GM12878 (cell line): ENCODE measurements at regions not wholly inside any gene's neighbourhood (a gene's known extent, or its start where the extent isn't known, plus 50 kb on each side); places are given as distances from the start of the nearest gene placed in this dataset.

Source experiments
- ATAC-seq: fragments of 200-7000 bp; cut with Tn5 transposase; 3 replicates; pipeline ENCODE4 v1.9.1; 2020; ENCODE audit warnings: mild to moderate bottlenecking, moderate library complexity
- BruUV-seq: library from RNA; stranded (reverse); fragments of 400-500 nt; replicated peaks from 2 replicates; lab custom pipeline; 2021; lab: Mats Ljungman, UMichigan
- CTCF ChIA-PET: fragments of 300-600 bp; sonication (Branson Sonifier 250); formaldehyde crosslinking; extraction: SDS; loops from one replicate; lab custom pipeline; 2021; ENCODE audit warnings: inconsistent platforms; lab: Yijun Ruan, JAX
- POLR2A ChIA-PET: fragments of 350-600 bp; formaldehyde crosslinking; extraction: SDS; loops from one replicate; lab custom pipeline; 2021; ENCODE audit warnings: inconsistent platforms; lab: Charles Lee
- RAD21 ChIA-PET: fragments of 300-600 bp; sonication (Branson Sonifier 250); formaldehyde crosslinking; loops from one replicate; lab custom pipeline; 2023; ENCODE audit warnings: antibody characterized with exemption; ENCODE audit not compliant: unreplicated experiment; lab: Charles Lee
- SMC1A ChIA-PET: fragments of 300-600 bp; sonication (Branson Sonifier 250); formaldehyde crosslinking; loops from one replicate; lab custom pipeline; 2023; ENCODE audit not compliant: unreplicated experiment, uncharacterized antibody; lab: Charles Lee
- DNase-seq: peaks from one replicate; pipeline ENCODE4 v3.0.0-alpha.2; 2011; ENCODE audit warnings: low read depth, low spot score
- FAIRE-seq: peaks from 3 replicates; lab custom pipeline; 2011; peaks lifted over from hg19 to GRCh38; lab: Jason Lieb, UNC
- H2AFZ ChIP-seq: 2 replicates; pipeline ENCODE4 v1.6.0; 2011; ENCODE audit warnings: low read depth, low read length, control low read depth; ENCODE audit not compliant: control insufficient read depth
- H3K27ac ChIP-seq: 2 replicates; pipeline ENCODE4 v1.5.1; 2011; ENCODE audit warnings: control low read depth; ENCODE audit not compliant: control insufficient read depth, insufficient read depth
- H3K27me3 ChIP-seq, 2 experiments: replicated peaks in 1 of 2; 2 replicates each; pipeline versions ENCODE4 v1.6.0 to v1.6.1; 2011; ENCODE audit warnings: low read length in 1 of 2; ENCODE audit not compliant: control insufficient read depth in 2 of 2, insufficient read depth in 2 of 2
- H3K36me3 ChIP-seq, 2 experiments: 2 replicates each; pipeline ENCODE4 v1.5.1; 2011; ENCODE audit warnings: low read length in 1 of 2; ENCODE audit not compliant: control insufficient read depth in 2 of 2, insufficient read depth in 2 of 2
- H3K4me1 ChIP-seq: 2 replicates; pipeline ENCODE4 v1.6.1; 2011; ENCODE audit warnings: mild to moderate bottlenecking, low read length, moderate library complexity, mixed read lengths; ENCODE audit not compliant: control insufficient read depth, insufficient read depth
- H3K4me2 ChIP-seq: 2 replicates; pipeline ENCODE4 v1.6.0; 2011; ENCODE audit warnings: control low read depth; ENCODE audit not compliant: control insufficient read depth, insufficient read depth
- H3K4me3 ChIP-seq: fragments of 200-600 bp; sonication (generic); 2 replicates; pipeline ENCODE4 v1.5.1; 2016
- H3K79me2 ChIP-seq: 2 replicates; pipeline ENCODE4 v1.6.0; 2011; ENCODE audit warnings: low read length; ENCODE audit not compliant: control insufficient read depth, insufficient read depth
- H3K9ac ChIP-seq: 2 replicates; pipeline ENCODE4 v1.8.0; 2011; ENCODE audit warnings: low read length, control low read depth, mixed read lengths; ENCODE audit not compliant: control insufficient read depth, insufficient read depth
- H3K9me3 ChIP-seq: replicated peaks from 3 replicates; pipeline ENCODE4 v1.5.1; 2011; ENCODE audit warnings: mild to moderate bottlenecking, low read length; ENCODE audit not compliant: control insufficient read depth, insufficient read depth
- H4K20me1 ChIP-seq: 2 replicates; pipeline ENCODE4 v1.6.0; 2011; ENCODE audit not compliant: control insufficient read depth, insufficient read depth
- BACH1 ChIP-seq: fragments of 450-650 bp; IDR thresholded peaks from 2 replicates; pipeline ENCODE4 v1.6.1; 2017; ENCODE audit warnings: mild to moderate bottlenecking, borderline replicate concordance
- BCL11A ChIP-seq: IDR thresholded peaks from 2 replicates; pipeline ENCODE4 v1.6.1; 2011; ENCODE audit warnings: low read depth, low read length
- CBFB ChIP-seq: IDR thresholded peaks from 2 replicates; pipeline ENCODE4 v1.6.1; 2016; ENCODE audit warnings: antibody characterized with exemption, low read depth
- CBX5 ChIP-seq: sonication (generic); IDR thresholded peaks from 2 replicates; pipeline ENCODE4 v1.6.1; 2016; ENCODE audit warnings: low read depth, moderate library complexity, mild to moderate bottlenecking, inconsistent platforms
- CHD2 ChIP-seq: IDR thresholded peaks from 2 replicates; pipeline ENCODE4 v1.6.1; 2011; ENCODE audit warnings: low read depth, low read length, improper control_type of control experiment, borderline replicate concordance
- HDGF ChIP-seq: fragments of 450-650 bp; IDR thresholded peaks from 2 replicates; pipeline ENCODE4 v1.6.1; 2016; ENCODE audit warnings: antibody characterized with exemption
- IKZF2 ChIP-seq, 2 experiments: fragments of 450-650 bp; IDR thresholded peaks; 2 replicates each; pipeline ENCODE4 v1.6.1; 2017; ENCODE audit warnings: mild to moderate bottlenecking in 2 of 2, moderate library complexity in 2 of 2
- IRF4 ChIP-seq: IDR thresholded peaks from 2 replicates; pipeline ENCODE4 v1.6.1; 2011; ENCODE audit warnings: low read depth, low read length
- JUNB ChIP-seq: IDR thresholded peaks from 2 replicates; pipeline ENCODE4 v1.6.1; 2016; ENCODE audit warnings: antibody characterized with exemption, mild to moderate bottlenecking
- MEF2A ChIP-seq: IDR thresholded peaks from 2 replicates; pipeline ENCODE4 v1.6.1; 2011; ENCODE audit warnings: low read depth, mild to moderate bottlenecking, low read length, moderate library complexity; ENCODE audit not compliant: insufficient read depth
- MYC ChIP-seq: IDR thresholded peaks from 2 replicates; pipeline ENCODE4 v1.6.1; 2011; ENCODE audit warnings: mild to moderate bottlenecking, low read length, moderate library complexity, inconsistent platforms; ENCODE audit not compliant: insufficient read depth, insufficient replicate concordance, insufficient read length, severe bottlenecking
- SMAD1 ChIP-seq: fragments of 450-650 bp; IDR thresholded peaks from 2 replicates; pipeline ENCODE4 v1.6.1; 2018; ENCODE audit warnings: mild to moderate bottlenecking, low read depth; ENCODE audit not compliant: partially characterized antibody
- SREBF2 ChIP-seq: IDR thresholded peaks from 2 replicates; pipeline ENCODE4 v1.6.1; 2012; ENCODE audit warnings: mild to moderate bottlenecking, low read length
- SRF ChIP-seq, 2 experiments: IDR thresholded peaks; 2 replicates each; pipeline ENCODE4 v1.6.1; 2011; ENCODE audit warnings: low read depth in 2 of 2, low read length in 2 of 2, mild to moderate bottlenecking in 1 of 2, moderate library complexity in 1 of 2
- TARDBP ChIP-seq: IDR thresholded peaks from 2 replicates; pipeline ENCODE4 v1.6.1; 2016; ENCODE audit warnings: borderline replicate concordance
- TCF7 ChIP-seq: IDR thresholded peaks from 2 replicates; pipeline ENCODE4 v1.6.1; 2014; ENCODE audit warnings: antibody characterized with exemption, borderline replicate concordance
- WGBS: methylation state at CpG from one replicate; pipeline ENCODE4 v1.1.6; 2016; ENCODE audit warnings: low lambda C conversion rate; ENCODE audit not compliant: insufficient replicate concordance, insufficient coverage; ENCODE audit errors: missing lambda C conversion rate; 5-methylcytosine and 5-hydroxymethylcytosine counted together
- in situ Hi-C: fragments of 300-500 bp; cut with MboI; formaldehyde crosslinking; loops from 9 replicates; pipeline ENCODE4 v1.14.3; 2018; ENCODE audit warnings: mixed read lengths
- intact Hi-C: fragments of 100-400 bp; cut with micrococcal nuclease; formaldehyde crosslinking; loops from one replicate; pipeline ENCODE4 v1.14.2; 2022; ENCODE audit not compliant: unreplicated experiment
- TF ChIP-seq, protein P1 (sequence below): fragments of 450-650 bp; conservative IDR thresholded peaks from 2 replicates; pipeline ENCODE4 v1.6.1; 2017; ENCODE audit warnings: mild to moderate bottlenecking, moderate library complexity
- TF ChIP-seq, protein P2 (sequence below): fragments of 450-650 bp; IDR thresholded peaks from 2 replicates; pipeline ENCODE4 v1.6.1; 2016; ENCODE audit warnings: mild to moderate bottlenecking, moderate library complexity, borderline replicate concordance

DNA sequence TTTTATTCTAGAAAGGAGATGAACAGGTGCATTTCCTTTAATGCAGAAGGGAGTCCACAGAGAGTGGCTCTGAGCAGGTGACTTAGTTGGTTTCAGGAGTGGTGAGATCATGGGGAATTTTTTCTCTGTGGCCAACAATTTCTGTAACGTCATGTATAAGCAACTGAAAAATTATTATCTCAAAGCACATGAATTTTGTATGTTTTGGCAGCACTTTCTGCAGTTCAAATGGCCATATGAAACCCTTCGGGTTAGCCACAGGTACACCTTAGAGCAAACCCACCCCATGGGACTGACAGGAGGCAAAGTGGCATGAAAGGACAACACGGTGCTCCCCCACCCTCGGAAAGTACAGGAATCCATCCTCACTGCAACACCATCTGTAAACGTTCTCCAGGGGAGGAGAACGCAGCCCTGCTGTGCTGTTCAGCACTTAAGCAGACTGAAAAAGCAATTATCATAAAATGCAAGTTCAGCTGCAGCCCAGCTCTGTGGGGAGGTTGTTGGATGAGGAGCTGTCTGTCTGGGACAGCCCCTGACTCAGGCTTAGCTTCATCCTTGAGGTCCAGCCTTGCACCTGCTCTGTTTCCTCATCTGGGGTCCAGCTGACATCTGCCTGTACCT, 55.8 kb upstream of the CLDN14 start:
- WGBS = 4% methylated on average over 6 of the region's 6 CpGs
- RAD21 ChIA-PET = interaction anchor here (1.1 to 6.6 kb wide), 4 partner anchors 19 to 64 kb away, joined by 9 to 189 read pairs (median 30); no protein-coding TSS in a partner anchor
- H3K9ac ChIP-seq = peak overlapping the region; percentile 71
- ATAC-seq (peak; percentile 80), FAIRE-seq (peak; percentile 7), DNase-seq (peak; percentile 96)
- peaks cover 35% of the 10 kb centered on the region for H3K79me2 ChIP-seq
- no peaks in the 10 kb centered on the region for H4K20me1 ChIP-seq
- peaks cover 40% of the 10 kb centered on the region for H3K4me1 ChIP-seq
- POLR2A ChIA-PET = interaction anchor here (1.3 to 6.6 kb wide), 4 partner anchors 10 to 30 kb away, joined by 5 to 146 read pairs (median 14); no protein-coding TSS in a partner anchor
- peak overlapping the region; percentile 69 for H3K4me2 ChIP-seq
- H3K9me3 ChIP-seq = no peaks in the 10 kb centered on the region; the same call in 2 of the 3 replicates
- peak overlapping the region; percentile 45; the same call in 1 of the 2 replicates for H3K4me3 ChIP-seq
- in situ Hi-C loops (no loop called here), intact Hi-C loops (loop anchor here (1.0 kb wide), 2 partner anchors 16 to 22 kb away; no protein-coding TSS in a partner anchor)
- H3K27me3 ChIP-seq = no peaks in the 10 kb centered on the region
- peak overlapping the region; percentile 90 for H3K27ac ChIP-seq
- H3K36me3 ChIP-seq = 0 out of 4 replicates have a peak, but pooled peaks cover 0 to 3% of the 10 kb centered on the region in 2 experiments
- SMC1A ChIA-PET = interaction anchor here (0.7 to 7.3 kb wide), 8 partner anchors 9 to 113 kb away, joined by 3 to 231 read pairs (median 4); no protein-coding TSS in a partner anchor
- no TSS peak for BruUV-seq
- CTCF ChIA-PET = interaction anchor here (0.7 to 5.6 kb wide), 5 partner anchors 15 to 116 kb away, joined by 3 to 67 read pairs (median 28); no protein-coding TSS in a partner anchor
- peak overlapping the region; percentile 9; the same call in 1 of the 2 replicates for H2AFZ ChIP-seq
- TF ChIP-seq IRF4 = peak; percentile 83
- TF ChIP-seq CHD2 = peak; percentile 81
- peak; percentile 74; the same call in 1 of the 2 replicates for TF ChIP-seq TCF7
- TF ChIP-seq SREBF2 = no peak
- peak; percentile 89 for TF ChIP-seq CBFB
- peak; percentile 86 for TF ChIP-seq JUNB
- peak; percentile 50; the same call in 1 of the 2 replicates for TF ChIP-seq BACH1
- TF ChIP-seq, protein P1, sequence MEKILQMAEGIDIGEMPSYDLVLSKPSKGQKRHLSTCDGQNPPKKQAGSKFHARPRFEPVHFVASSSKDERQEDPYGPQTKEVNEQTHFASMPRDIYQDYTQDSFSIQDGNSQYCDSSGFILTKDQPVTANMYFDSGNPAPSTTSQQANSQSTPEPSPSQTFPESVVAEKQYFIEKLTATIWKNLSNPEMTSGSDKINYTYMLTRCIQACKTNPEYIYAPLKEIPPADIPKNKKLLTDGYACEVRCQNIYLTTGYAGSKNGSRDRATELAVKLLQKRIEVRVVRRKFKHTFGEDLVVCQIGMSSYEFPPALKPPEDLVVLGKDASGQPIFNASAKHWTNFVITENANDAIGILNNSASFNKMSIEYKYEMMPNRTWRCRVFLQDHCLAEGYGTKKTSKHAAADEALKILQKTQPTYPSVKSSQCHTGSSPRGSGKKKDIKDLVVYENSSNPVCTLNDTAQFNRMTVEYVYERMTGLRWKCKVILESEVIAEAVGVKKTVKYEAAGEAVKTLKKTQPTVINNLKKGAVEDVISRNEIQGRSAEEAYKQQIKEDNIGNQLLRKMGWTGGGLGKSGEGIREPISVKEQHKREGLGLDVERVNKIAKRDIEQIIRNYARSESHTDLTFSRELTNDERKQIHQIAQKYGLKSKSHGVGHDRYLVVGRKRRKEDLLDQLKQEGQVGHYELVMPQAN = no peak
- TF ChIP-seq MYC = no peak
- TF ChIP-seq SMAD1 = peak; percentile 91
- 0 out of 4 replicates have a peak, but pooled peaks of 1 of the 2 experiments have one; percentile 6 for TF ChIP-seq SRF (IDR thresholded peaks at IDR 0.05; ENCODE audit: low read depth in 2 of 2, low read length in 2 of 2)
- no peak for TF ChIP-seq CBX5
- no peak for TF ChIP-seq TARDBP
- TF ChIP-seq HDGF = 0 out of 2 replicates have a peak, but pooled peaks have one; percentile 50
- TF ChIP-seq MEF2A = peak; percentile 61; the same call in 1 of the 2 replicates
- TF ChIP-seq, protein P2, sequence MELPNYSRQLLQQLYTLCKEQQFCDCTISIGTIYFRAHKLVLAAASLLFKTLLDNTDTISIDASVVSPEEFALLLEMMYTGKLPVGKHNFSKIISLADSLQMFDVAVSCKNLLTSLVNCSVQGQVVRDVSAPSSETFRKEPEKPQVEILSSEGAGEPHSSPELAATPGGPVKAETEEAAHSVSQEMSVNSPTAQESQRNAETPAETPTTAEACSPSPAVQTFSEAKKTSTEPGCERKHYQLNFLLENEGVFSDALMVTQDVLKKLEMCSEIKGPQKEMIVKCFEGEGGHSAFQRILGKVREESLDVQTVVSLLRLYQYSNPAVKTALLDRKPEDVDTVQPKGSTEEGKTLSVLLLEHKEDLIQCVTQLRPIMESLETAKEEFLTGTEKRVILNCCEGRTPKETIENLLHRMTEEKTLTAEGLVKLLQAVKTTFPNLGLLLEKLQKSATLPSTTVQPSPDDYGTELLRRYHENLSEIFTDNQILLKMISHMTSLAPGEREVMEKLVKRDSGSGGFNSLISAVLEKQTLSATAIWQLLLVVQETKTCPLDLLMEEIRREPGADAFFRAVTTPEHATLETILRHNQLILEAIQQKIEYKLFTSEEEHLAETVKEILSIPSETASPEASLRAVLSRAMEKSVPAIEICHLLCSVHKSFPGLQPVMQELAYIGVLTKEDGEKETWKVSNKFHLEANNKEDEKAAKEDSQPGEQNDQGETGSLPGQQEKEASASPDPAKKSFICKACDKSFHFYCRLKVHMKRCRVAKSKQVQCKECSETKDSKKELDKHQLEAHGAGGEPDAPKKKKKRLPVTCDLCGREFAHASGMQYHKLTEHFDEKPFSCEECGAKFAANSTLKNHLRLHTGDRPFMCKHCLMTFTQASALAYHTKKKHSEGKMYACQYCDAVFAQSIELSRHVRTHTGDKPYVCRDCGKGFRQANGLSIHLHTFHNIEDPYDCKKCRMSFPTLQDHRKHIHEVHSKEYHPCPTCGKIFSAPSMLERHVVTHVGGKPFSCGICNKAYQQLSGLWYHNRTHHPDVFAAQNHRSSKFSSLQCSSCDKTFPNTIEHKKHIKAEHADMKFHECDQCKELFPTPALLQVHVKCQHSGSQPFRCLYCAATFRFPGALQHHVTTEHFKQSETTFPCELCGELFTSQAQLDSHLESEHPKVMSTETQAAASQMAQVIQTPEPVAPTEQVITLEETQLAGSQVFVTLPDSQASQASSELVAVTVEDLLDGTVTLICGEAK = peak; percentile 4; the same call in 1 of the 2 replicates
- peak; percentile 90 for TF ChIP-seq BCL11A
- TF ChIP-seq IKZF2 (IDR thresholded peaks at IDR 0.05) = peak; percentile 90 to 91; a peak in 3 of 4 replicates
